ENCODE measurements at regions not wholly inside any gene's neighbourhood (a gene's known extent, or its start where the extent isn't known, plus 50 kb on each side); places are given as distances from the start of the nearest gene placed in this dataset.

DNA sequence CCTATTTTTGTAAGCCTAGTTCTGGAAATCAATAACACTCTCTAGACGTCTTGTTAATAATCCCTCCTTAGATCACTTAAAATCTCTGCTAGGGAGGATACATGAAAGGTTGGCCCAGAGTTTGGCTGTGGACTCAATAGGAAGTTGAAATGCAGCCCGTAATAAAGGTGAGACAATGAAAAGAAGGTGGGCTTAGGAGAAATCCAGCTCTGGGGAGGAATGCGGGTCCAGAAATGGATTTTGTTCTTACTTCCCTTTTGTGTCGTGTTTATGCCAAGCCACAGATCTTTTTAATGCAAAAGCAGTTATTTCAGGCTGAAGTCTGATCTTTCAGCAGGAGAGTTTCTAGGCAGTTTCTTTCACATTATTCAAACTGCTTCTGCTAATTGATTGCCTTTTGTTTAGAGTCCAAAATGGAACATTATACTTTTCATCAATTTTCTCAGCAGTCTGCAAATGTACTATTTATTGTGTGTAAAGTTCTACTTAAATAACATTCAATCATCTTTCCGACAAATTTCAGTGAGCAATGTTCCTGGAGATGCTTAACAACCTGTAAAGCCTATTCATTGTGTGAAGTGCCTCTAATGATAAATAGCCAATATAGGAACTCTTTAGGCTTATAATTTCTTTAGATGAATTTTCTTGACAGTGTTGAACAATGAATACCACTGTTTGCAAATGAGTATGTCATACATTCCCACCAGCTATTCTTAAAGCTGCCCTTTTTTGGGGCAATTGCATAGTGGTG lies 252.9 kb upstream of the KRR1 start:
- TF ChIP-seq EZH2 (IDR thresholded peaks at IDR 0.05; ENCODE audit: insufficient read depth, poor library complexity, severe bottlenecking) (no peak), EZH2phosphoT487 (IDR thresholded peaks at IDR 0.05; ENCODE audit: insufficient read depth, low read depth) (no peak)
